HG03175 (cell line): ENCODE measurements at regions not wholly inside any gene's neighbourhood (a gene's known extent, or its start where the extent isn't known, plus 50 kb on each side); places are given as distances from the start of the nearest gene placed in this dataset.
"Not testable (repeated sequence)": the region's sequence is repeated elsewhere in the genome, so short reads cannot be mapped to it uniquely, and the experiment has no call there.

Experiments used
- ATAC-seq: cut with Tn5 transposase; IDR thresholded peaks from one replicate; pipeline ENCODE4 v1.9.1; 2021; ENCODE audit warnings: mild to moderate bottlenecking, moderate library complexity; ENCODE audit not compliant: unreplicated experiment

GRCh38 chr9:74125941-74126340, 371.2 kb upstream of the RORB start:
- ATAC-seq: no peak

GRCh38 chr9:74132986-74133385, 364.1 kb upstream of the RORB start:
- ATAC-seq: no peak

- no peak for ATAC-seq
Observed at GRCh38 chr9:74133921-74134320, 363.2 kb upstream of the RORB start.

- ATAC-seq: no peak
Observed at GRCh38 chr9:74138182-74138581, 359.0 kb upstream of the RORB start.

- ATAC-seq: no peak
Observed at GRCh38 chr9:74140141-74140540, 357.0 kb upstream of the RORB start.

GRCh38 chr9:74147906-74148305, 349.2 kb upstream of the RORB start:
- ATAC-seq: no peak

- peak; percentile 99 for ATAC-seq
Observed at GRCh38 chr9:74172874-74173273, 324.3 kb upstream of the RORB start.

- ATAC-seq: peak; percentile 35
Observed at GRCh38 chr9:74173284-74173683, 323.9 kb upstream of the RORB start.

GRCh38 chr9:74197771-74198170, 299.4 kb upstream of the RORB start:
- ATAC-seq: not testable (repeated sequence)

- no peak for ATAC-seq
Observed at GRCh38 chr9:74205056-74205455, 292.1 kb upstream of the RORB start.

- no peak for ATAC-seq
Observed at GRCh38 chr9:74218385-74219063, 278.6 kb upstream of the RORB start.

- ATAC-seq: no peak
Observed at GRCh38 chr9:74220327-74220726, 276.8 kb upstream of the RORB start.

GRCh38 chr9:74236857-74237256, 260.3 kb upstream of the RORB start:
- ATAC-seq: no peak

GRCh38 chr9:74245866-74246497, 251.2 kb upstream of the RORB start:
- ATAC-seq: no peak

GRCh38 chr9:74255489-74255984, 241.6 kb upstream of the RORB start:
- no peak for ATAC-seq

GRCh38 chr9:74275872-74276508, 221.1 kb upstream of the RORB start:
- no peak for ATAC-seq

- peak; percentile 84 for ATAC-seq
Observed at GRCh38 chr9:74277532-74277931, 219.6 kb upstream of the RORB start.

- no peak for ATAC-seq
Observed at GRCh38 chr9:74281674-74282073, 215.5 kb upstream of the RORB start.

- ATAC-seq: no peak
Observed at GRCh38 chr9:74282526-74283253, 214.4 kb upstream of the RORB start.

GRCh38 chr9:74284581-74285450, 212.3 kb upstream of the RORB start:
- no peak for ATAC-seq
